GM21529 (cell line): ENCODE measurements at regions not wholly inside any gene's neighbourhood (a gene's known extent, or its start where the extent isn't known, plus 50 kb on each side); places are given as distances from the start of the nearest gene placed in this dataset.

Experiments used
- ATAC-seq: cut with Tn5 transposase; IDR thresholded peaks from one replicate; pipeline ENCODE4 v1.9.1; 2021; ENCODE audit not compliant: unreplicated experiment

DNA sequence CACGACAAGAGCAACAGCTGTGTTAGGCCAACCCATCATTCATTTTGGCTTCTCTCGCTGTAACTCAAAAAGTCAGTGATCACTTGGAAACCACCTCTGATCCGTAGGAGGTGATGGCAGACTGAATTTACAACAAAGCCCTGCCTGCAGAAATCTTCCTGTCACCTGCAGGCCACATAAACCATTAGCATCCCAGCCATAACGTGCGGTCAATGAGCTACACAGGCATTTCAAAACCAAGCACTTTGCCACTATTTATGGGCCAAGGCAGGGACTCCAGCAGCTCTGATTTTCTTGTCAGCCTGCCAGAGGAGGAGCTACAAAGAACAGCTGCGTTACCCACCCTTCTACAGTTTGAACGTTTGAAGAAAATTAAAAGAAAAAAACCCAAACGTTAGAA, 228.1 kb upstream of the PPARGC1A start:
- ATAC-seq = no peak

DNA sequence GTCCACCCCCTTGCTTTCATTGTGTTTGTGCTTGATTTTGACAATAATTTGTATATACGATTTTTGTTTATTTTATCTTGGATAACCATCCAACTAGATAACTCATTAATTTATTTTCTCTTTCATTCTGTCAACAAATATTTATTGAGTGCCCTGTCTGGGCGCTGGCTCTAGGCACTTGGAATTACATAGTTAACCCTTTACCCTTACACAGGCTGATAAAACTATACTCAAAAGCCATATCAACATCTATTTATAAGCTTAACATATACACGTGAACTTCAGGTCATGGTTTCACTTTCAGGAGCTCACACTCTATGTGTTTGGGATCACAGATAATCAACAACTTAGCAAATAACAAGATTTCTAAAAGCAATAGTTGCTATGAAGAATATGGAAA, 226.3 kb upstream of the PPARGC1A start:
- no peak for ATAC-seq

DNA sequence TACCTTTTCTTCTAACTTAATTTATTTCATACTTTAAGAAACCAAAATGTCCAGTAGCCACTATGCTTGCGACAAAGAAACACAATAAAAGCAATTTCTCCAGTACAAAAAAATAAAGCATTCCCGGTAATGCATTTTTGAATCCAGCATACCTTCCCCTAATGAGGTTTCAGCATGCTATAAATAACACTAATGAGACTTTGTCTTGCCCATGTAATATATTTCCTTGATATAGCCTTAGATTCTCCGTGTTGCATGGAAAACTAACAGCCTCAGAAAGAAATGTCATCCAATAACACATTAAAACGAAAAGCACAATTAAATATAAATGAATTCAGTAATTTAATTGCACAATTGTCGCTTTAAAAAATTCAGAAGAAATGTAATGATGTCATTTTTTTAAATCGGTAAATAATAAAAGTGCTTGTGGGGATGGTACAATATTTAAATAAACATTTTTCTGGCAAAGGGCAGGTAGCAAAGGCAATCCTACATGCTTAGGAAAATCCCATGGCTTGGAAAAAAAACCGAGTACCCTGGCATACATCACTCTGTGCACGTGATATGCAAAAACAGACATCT, 225.2 kb upstream of the PPARGC1A start:
- no peak for ATAC-seq

GRCh38 chr4:24114444-24114843, 224.6 kb upstream of the PPARGC1A start:
- no peak for ATAC-seq

DNA sequence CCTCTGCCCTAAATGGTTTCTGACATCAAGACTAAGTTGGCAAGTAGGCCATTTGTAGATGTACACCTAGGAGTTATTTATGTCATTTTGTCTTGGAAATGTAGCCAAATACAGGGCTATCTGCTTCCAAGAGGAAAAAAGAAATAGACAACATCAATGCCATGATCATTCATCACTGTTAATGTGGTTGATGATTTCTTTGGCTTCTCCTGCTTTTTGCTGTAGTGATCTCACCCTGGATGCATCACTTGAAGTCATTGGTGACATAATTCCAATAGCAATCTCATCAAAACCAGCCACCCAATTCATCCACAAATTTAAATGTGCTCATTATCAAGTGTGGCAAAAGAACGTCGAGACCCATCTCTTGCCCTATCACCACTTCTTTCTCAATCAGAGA, 222.6 kb upstream of the PPARGC1A start:
- ATAC-seq = no peak

DNA sequence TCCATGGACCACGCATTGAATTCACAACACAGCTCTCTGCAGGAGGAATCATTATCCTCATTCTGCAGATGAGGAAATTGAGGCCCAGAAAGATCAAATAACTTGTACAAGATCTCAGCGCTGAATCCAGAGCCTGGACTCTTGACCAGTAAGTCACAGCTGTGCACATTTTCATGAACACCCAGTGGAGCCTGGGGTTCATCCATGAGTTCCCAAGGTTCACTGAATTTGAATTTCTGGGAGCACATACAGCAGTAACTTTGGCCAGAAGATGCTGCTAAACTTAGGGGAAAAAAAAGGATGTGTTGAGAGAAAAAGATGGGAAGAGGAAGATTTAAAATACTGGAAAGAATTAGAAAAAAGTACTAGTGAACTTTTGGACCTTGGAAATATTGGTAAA, 218.7 kb upstream of the PPARGC1A start:
- no peak for ATAC-seq

DNA sequence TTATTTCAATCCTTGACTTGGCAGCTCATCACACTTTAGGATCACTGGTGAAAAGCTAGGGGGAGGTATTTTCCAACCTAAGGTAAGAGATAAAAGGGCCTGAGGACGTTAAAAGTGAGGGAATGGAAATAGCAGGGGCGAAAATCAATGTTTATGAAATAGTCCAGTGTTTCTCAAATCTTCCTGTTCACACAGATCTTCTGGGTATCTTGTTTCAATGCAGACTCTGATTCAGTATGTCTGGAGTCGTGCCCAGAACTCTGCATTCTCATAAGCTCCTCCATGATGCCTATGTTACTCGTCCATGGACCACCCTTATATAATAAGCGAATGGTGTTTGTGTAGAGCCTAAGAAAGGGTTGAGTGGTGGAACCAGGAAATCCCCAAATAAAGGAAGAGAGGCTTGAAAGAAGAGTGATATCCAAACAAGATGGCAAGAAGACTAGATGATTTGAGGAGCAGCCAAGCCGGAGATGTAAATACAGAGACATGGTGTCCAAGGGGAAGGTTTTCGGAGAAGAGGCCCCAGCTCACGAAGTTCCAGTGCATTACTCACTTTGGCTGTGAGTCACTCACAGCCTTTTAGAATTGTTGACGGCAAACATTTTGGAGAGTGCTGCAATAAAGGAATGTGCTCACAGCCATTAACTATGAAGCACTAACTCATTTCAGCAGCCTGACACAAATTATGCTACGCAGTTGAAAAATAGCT, 215.6 kb upstream of the PPARGC1A start:
- ATAC-seq = no peak

- no peak for ATAC-seq
Measured at GRCh38 chr4:24104158-24104565, 214.3 kb upstream of the PPARGC1A start.

DNA sequence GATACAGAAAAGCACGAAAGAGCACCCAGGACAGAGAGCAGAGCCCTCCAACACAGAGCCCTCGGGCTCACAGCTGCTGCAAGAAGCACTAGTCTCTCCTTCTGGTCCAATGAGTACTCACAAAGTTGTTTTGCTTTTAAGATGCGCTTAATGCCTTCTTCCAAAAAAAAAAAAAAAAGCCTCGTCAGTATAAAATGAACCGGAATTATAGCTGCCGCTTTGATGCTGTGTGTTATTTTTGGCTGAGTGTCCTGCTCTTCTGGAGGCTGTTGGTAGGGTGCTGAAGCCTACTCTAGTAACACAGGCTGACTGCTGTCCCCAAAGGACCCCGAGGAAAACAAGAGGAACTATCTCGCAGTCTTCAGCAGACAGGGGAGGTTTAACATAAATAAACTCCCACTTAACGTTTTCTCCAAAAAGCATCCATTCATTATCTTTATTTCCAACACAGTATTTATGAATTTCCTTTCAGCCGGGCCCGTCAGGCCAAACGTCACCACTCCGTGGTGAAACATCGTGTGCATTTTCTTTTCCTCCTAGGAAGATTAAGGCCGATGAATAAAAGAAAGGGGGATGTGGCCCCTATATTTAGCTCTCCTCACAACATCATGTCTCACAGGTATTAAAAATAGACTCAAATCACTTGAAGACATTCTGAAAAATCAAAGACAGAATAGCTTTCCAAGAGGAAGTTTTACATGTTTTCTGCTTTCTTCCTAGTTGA, 213.7 kb upstream of the PPARGC1A start:
- no peak for ATAC-seq

DNA sequence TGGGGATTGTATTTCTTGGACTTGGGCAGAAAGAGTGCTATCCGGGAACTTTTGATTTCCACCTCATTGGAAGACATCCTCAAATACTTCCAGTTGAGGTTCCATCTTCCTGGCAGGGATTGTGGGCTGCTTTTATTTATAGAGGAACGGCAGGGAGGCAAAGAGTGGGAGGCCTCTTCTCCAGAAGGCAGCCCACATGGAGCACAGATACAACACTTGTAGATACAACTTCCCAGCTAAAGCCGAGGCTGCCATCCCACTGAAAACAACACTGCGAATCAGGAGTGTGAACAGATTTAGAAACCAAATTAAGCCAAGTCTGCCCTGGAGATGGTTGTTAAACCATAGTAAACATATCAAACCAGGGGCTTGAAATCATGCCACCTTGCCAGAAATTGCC, 212.8 kb upstream of the PPARGC1A start:
- no peak for ATAC-seq

GRCh38 chr4:24096603-24097002, 206.8 kb upstream of the PPARGC1A start:
- no peak for ATAC-seq

- ATAC-seq = no peak
Measured at GRCh38 chr4:24094726-24095125, 204.9 kb upstream of the PPARGC1A start.

DNA sequence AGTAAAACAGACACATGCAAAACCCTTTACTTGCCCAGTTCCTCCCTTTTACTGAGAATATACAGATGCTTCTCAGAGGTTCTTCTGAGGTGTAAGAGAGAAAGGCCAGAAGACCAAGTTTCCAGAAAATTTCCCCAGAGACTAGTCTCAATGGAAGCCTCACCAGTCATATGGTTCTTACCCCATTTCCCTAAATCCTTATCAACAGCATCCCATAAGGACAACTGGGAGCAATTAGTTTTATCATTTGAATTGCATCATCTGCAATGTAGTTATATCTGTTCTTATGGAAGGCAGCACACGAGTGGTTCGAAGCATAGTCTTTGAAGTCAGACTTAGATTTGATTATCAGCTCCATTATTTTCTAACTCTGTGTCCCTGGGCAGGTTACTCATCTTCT, 203.6 kb upstream of the PPARGC1A start:
- no peak for ATAC-seq

DNA sequence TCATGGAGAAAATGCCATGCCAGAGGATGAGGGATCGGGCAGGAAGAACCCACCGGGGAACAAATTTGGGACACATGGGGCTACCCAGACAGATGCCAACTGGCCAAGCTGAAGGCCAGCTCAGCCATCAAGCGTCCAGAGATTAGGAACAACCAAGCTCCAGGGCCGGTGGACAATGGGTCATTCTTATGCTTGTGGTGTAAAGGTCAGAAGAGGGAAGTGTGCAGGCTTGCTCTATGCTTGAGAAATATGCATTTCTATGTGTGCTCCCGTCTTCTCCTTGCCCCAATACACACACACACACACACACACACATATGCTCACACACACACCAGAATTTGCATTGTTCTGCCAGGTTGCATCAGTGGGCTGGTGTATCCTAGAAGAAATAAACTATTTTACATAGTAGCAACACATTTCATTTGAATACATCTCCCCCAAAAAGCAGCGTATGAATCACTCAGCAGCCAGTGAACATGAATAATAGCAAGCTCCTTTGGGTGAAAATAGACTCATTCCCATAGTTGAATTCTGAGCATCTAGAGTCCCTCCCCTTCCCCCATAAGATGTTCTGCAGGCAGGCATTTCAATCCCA, 201.9 kb upstream of the PPARGC1A start:
- no peak for ATAC-seq

DNA sequence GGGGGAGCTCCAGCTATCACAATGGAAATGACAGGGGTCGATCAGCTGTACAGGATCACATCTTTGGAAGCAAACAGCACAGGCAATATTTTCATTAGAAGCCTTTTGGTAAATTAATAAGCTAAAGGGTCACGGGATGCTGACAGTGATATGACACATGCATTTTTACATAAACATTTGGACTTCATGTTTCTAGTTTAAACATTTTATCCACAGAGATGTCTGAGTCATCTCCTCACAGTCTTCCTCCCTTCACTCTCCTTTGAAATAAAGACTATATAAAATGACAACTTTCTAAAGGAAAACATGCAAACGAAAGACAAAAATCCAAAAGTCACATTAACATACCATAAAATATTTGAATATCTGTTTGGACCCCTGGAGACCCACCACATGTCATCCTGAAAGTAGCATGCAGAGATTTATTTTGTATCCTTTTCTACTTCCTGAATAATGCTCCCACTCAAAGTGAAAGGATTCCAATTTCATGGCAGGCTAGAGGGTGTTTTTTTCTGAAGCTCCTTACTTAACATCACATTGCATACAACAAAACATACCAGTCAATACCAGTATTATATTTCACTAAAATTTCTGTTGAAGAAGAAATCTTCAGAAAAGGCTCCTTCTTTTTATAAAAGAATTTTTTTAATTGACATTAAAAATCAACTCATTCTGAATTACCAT, 200.1 kb upstream of the PPARGC1A start:
- no peak for ATAC-seq

DNA sequence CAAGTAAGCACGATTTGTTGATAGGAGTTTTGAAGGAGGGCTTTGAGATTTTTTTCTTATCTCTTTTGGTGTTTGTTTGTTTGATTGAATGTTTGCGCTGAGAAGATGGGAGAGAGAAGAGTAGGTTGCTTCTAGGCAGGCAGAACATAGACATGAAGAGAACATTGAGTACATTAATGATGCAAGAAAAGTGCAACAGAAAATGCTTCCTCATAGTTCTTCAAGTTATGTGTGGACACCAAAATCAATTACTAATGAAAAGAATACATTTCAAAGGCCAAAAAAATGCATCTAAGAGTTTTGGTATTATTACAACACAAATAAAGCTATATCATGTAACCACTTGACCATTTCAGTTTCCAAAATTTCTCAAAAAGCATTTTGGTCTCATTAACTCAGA, 191.0 kb upstream of the PPARGC1A start:
- no peak for ATAC-seq

GRCh38 chr4:24078347-24078962, 188.6 kb upstream of the PPARGC1A start:
- no peak for ATAC-seq

GRCh38 chr4:24076811-24077210, 187.0 kb upstream of the PPARGC1A start:
- no peak for ATAC-seq

GRCh38 chr4:24073948-24074347, 184.1 kb upstream of the PPARGC1A start:
- ATAC-seq = no peak

DNA sequence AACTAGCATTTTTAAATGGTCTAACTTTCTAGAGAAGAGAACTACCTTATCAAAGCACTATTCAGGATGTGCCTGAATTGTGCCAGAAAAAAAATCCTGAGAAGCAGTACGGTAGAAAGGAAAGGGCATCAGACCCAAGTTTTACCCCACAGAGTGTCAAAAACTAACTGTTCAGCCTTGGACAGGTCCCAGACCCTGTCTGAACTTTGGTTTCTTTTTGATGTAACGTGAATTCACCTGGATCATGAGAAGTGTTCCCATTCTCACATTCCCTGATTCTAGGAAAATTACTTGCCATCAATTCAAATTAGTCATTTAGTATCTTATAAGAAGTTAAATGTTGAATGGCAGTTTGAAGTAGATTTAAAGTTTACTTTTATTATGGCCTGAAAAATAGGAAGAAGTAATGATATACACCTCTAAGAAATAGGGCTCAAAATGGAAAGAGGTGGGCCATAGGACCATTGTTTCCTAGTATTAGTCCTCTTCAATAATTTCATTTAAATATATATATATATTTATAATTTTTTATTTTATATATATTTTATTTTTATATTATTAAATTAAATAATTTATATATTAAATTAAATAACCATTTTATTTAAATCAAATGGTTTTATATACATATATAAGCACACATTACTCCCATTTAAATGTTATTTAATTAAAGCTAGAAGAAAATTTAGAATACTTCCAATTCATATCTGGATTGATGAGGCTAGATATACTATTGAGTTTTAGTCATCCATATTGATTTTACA, 181.9 kb upstream of the PPARGC1A start:
- ATAC-seq = no peak
